ENCODE measurements at regions not wholly inside any gene's neighbourhood (a gene's known extent, or its start where the extent isn't known, plus 50 kb on each side); places are given as distances from the start of the nearest gene placed in this dataset.

GRCh38 chr9:1198085-1198484, 147.9 kb downstream of the DMRT2 start:
- no peaks in the 10 kb centered on the region for H3K9me2 ChIP-seq (ENCODE audit: insufficient read depth, low read length)
- H3K9me3 ChIP-seq (ENCODE audit: low read length) = no peaks in the 10 kb centered on the region
- H3K36me3 ChIP-seq (ENCODE audit: insufficient read depth, low read length) = no peaks in the 10 kb centered on the region
- H3K27me3 ChIP-seq (ENCODE audit: insufficient read depth, low read depth, low read length) = no peaks in the 10 kb centered on the region
- no peaks in the 10 kb centered on the region for H4K20me1 ChIP-seq (ENCODE audit: insufficient read depth)
- H3K27ac ChIP-seq (ENCODE audit: low read length) = no peak overlapping the region
- H2AFZ ChIP-seq (ENCODE audit: low read depth, low read length) = no peak overlapping the region
- H3K4me2 ChIP-seq (ENCODE audit: low read length) = no peak overlapping the region
- H3F3A ChIP-seq (ENCODE audit: insufficient read depth, low read length, poor library complexity, severe bottlenecking) = no peaks in the 10 kb centered on the region
- H3K79me2 ChIP-seq (replicated peaks; ENCODE audit: insufficient read depth, low read length) = no peaks in the 10 kb centered on the region
- H3K9ac ChIP-seq (ENCODE audit: low read length) = no peak overlapping the region
- no peak overlapping the region for H3K4me3 ChIP-seq (ENCODE audit: low read length)
- no peak for TF ChIP-seq RAD21 (conservative IDR thresholded peaks at IDR 0.05)
- TF ChIP-seq, protein P1, sequence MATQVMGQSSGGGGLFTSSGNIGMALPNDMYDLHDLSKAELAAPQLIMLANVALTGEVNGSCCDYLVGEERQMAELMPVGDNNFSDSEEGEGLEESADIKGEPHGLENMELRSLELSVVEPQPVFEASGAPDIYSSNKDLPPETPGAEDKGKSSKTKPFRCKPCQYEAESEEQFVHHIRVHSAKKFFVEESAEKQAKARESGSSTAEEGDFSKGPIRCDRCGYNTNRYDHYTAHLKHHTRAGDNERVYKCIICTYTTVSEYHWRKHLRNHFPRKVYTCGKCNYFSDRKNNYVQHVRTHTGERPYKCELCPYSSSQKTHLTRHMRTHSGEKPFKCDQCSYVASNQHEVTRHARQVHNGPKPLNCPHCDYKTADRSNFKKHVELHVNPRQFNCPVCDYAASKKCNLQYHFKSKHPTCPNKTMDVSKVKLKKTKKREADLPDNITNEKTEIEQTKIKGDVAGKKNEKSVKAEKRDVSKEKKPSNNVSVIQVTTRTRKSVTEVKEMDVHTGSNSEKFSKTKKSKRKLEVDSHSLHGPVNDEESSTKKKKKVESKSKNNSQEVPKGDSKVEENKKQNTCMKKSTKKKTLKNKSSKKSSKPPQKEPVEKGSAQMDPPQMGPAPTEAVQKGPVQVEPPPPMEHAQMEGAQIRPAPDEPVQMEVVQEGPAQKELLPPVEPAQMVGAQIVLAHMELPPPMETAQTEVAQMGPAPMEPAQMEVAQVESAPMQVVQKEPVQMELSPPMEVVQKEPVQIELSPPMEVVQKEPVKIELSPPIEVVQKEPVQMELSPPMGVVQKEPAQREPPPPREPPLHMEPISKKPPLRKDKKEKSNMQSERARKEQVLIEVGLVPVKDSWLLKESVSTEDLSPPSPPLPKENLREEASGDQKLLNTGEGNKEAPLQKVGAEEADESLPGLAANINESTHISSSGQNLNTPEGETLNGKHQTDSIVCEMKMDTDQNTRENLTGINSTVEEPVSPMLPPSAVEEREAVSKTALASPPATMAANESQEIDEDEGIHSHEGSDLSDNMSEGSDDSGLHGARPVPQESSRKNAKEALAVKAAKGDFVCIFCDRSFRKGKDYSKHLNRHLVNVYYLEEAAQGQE (IDR thresholded peaks at IDR 0.05; ENCODE audit: borderline replicate concordance) = no peak
- TF ChIP-seq CTCF (IDR thresholded peaks at IDR 0.05; ENCODE audit: poor library complexity, severe bottlenecking) = no peak
- no peak for TF ChIP-seq TAF1 (IDR thresholded peaks at IDR 0.05; ENCODE audit: low read depth)
- TF ChIP-seq EZH2 (IDR thresholded peaks at IDR 0.05; ENCODE audit: borderline replicate concordance, insufficient read depth, low read length, poor library complexity, severe bottlenecking) = no peak
- TF ChIP-seq EP300 (conservative IDR thresholded peaks at IDR 0.05; ENCODE audit: poor library complexity, severe bottlenecking) = no peak
- no peak for TF ChIP-seq POLR2AphosphoS5 (IDR thresholded peaks at IDR 0.05)
- TF ChIP-seq MXI1 (conservative IDR thresholded peaks at IDR 0.05; ENCODE audit: poor library complexity, severe bottlenecking) = no peak
- TF ChIP-seq SMC3 (conservative IDR thresholded peaks at IDR 0.05; ENCODE audit: poor library complexity) = no peak

DNA sequence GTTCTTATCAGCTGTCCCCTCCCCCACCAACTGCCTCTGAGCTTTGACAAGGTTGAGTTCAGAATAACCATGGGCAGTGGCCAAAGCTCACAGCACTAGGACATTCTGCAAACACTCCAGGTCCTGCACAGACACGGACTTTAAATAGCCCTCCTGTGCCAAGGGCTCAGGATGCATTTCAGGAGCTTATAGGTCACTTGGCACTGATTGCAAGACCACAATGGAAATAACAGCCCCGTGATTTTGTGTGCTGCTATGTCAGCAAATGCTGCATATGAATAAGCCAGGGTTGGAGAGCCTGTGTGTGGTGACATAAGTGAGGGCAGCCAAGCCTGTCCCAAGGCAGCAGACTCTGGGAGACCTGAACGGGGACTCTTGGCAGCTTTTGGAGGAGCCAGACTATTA, 150.7 kb downstream of the DMRT2 start:
- Histone ChIP-seq H2AFZ (ENCODE audit: low read depth, low read length) (no peak overlapping the region), H3K27ac (ENCODE audit: low read length) (no peak overlapping the region), H4K20me1 (ENCODE audit: insufficient read depth) (no peaks in the 10 kb centered on the region), H3K4me3 (ENCODE audit: low read length) (no peak overlapping the region), H3K79me2 (replicated peaks; ENCODE audit: insufficient read depth, low read length) (no peaks in the 10 kb centered on the region), H3K9me2 (ENCODE audit: insufficient read depth, low read length) (no peaks in the 10 kb centered on the region), H3K9me3 (ENCODE audit: low read length) (no peaks in the 10 kb centered on the region), H3K36me3 (ENCODE audit: insufficient read depth, low read length) (no peaks in the 10 kb centered on the region), H3K4me2 (ENCODE audit: low read length) (no peak overlapping the region), H3K27me3 (ENCODE audit: insufficient read depth, low read depth, low read length) (no peaks in the 10 kb centered on the region), H3K9ac (ENCODE audit: low read length) (no peak overlapping the region), H3F3A (ENCODE audit: insufficient read depth, low read length, poor library complexity, severe bottlenecking) (no peaks in the 10 kb centered on the region)
- TF ChIP-seq TAF1 (IDR thresholded peaks at IDR 0.05; ENCODE audit: low read depth) (no peak), EZH2 (IDR thresholded peaks at IDR 0.05; ENCODE audit: borderline replicate concordance, insufficient read depth, low read length, poor library complexity, severe bottlenecking) (no peak), MXI1 (conservative IDR thresholded peaks at IDR 0.05; ENCODE audit: poor library complexity, severe bottlenecking) (no peak), SMC3 (conservative IDR thresholded peaks at IDR 0.05; ENCODE audit: poor library complexity) (no peak), EP300 (conservative IDR thresholded peaks at IDR 0.05; ENCODE audit: poor library complexity, severe bottlenecking) (no peak), POLR2AphosphoS5 (IDR thresholded peaks at IDR 0.05) (no peak)
- TF ChIP-seq, protein P1 (IDR thresholded peaks at IDR 0.05; ENCODE audit: borderline replicate concordance) = no peak

Measured in neural cell (in vitro differentiated cells).